Erythroblast (primary cell): ENCODE measurements at regions not wholly inside any gene's neighbourhood (a gene's known extent, or its start where the extent isn't known, plus 50 kb on each side); places are given as distances from the start of the nearest gene placed in this dataset.

Source experiments
- GATA1 ChIP-seq: IDR thresholded peaks from 2 replicates; pipeline ENCODE4 v1.6.1; 2011; ENCODE audit warnings: low read depth, mild to moderate bottlenecking, control low read depth, low read length, moderate library complexity
- POLR2A ChIP-seq: IDR thresholded peaks from 2 replicates; pipeline ENCODE4 v1.6.1; 2011; ENCODE audit warnings: mild to moderate bottlenecking, low read length

GRCh38 chr3:184636741-184637316, 75.0 kb downstream of the MAGEF1 start:
- TF ChIP-seq POLR2A (no peak), GATA1 (no peak)
